ENCODE measurements at regions not wholly inside any gene's neighbourhood (a gene's known extent, or its start where the extent isn't known, plus 50 kb on each side); places are given as distances from the start of the nearest gene placed in this dataset.
"Not testable (repeated sequence)": the region's sequence is repeated elsewhere in the genome, so short reads cannot be mapped to it uniquely, and the experiment has no call there.

GRCh38 chr3:33919312-33920120 is 121.1 kb downstream of the PDCD6IP start:
- DNase-seq (ENCODE audit: low spot score), result no peak

GRCh38 chr3:33920511-33920910 is 122.1 kb downstream of the PDCD6IP start:
- DNase-seq (ENCODE audit: low spot score), result no peak

- no peak for DNase-seq (ENCODE audit: low spot score)
Measured at GRCh38 chr3:33921608-33922007, 123.2 kb downstream of the PDCD6IP start.

GRCh38 chr3:33926998-33927605 is 128.7 kb downstream of the PDCD6IP start:
- no peak for DNase-seq (ENCODE audit: low spot score)

- no peak for DNase-seq (ENCODE audit: low spot score)
Measured at GRCh38 chr3:33929813-33930212, 131.4 kb downstream of the PDCD6IP start.

- no peak for DNase-seq (ENCODE audit: low spot score)
Measured at GRCh38 chr3:33931512-33931911, 133.1 kb downstream of the PDCD6IP start.

GRCh38 chr3:33932010-33932764 is 133.8 kb downstream of the PDCD6IP start:
- DNase-seq (ENCODE audit: low spot score), result no peak

- DNase-seq (ENCODE audit: low spot score), result no peak
Measured at GRCh38 chr3:33936171-33936920, 137.9 kb downstream of the PDCD6IP start.

- no peak for DNase-seq (ENCODE audit: low spot score)
Measured at GRCh38 chr3:33936921-33937525, 138.6 kb downstream of the PDCD6IP start.

- no peak for DNase-seq (ENCODE audit: low spot score)
Measured at GRCh38 chr3:33937628-33938027, 139.2 kb downstream of the PDCD6IP start.

- no peak for DNase-seq (ENCODE audit: low spot score)
Measured at GRCh38 chr3:33940149-33940548, 141.7 kb downstream of the PDCD6IP start.

GRCh38 chr3:33940736-33941135 is 142.3 kb downstream of the PDCD6IP start:
- DNase-seq (ENCODE audit: low spot score), result no peak

GRCh38 chr3:33941804-33942203 is 143.4 kb downstream of the PDCD6IP start:
- DNase-seq (ENCODE audit: low spot score), result no peak

- no peak for DNase-seq (ENCODE audit: low spot score)
Measured at GRCh38 chr3:33942483-33943150, 144.2 kb downstream of the PDCD6IP start.

GRCh38 chr3:33943277-33943676 is 144.8 kb downstream of the PDCD6IP start:
- no peak for DNase-seq (ENCODE audit: low spot score)

- DNase-seq (ENCODE audit: low spot score), result not testable (repeated sequence)
Measured at GRCh38 chr3:33946612-33947011, 148.2 kb downstream of the PDCD6IP start.

- DNase-seq (ENCODE audit: low spot score), result no peak
Measured at GRCh38 chr3:33947272-33948195, 149.1 kb downstream of the PDCD6IP start.

GRCh38 chr3:33949074-33949473 is 150.6 kb downstream of the PDCD6IP start:
- DNase-seq (ENCODE audit: low spot score), result no peak

GRCh38 chr3:33954956-33955355 is 156.5 kb downstream of the PDCD6IP start:
- DNase-seq (ENCODE audit: low spot score), result no peak

GRCh38 chr3:33956206-33956605 is 157.8 kb downstream of the PDCD6IP start:
- no peak for DNase-seq (ENCODE audit: low spot score)
